ENCODE measurements at regions not wholly inside any gene's neighbourhood (a gene's known extent, or its start where the extent isn't known, plus 50 kb on each side); places are given as distances from the start of the nearest gene placed in this dataset.
"Not testable (repeated sequence)": the region's sequence is repeated elsewhere in the genome, so short reads cannot be mapped to it uniquely, and the experiment has no call there.

DNA sequence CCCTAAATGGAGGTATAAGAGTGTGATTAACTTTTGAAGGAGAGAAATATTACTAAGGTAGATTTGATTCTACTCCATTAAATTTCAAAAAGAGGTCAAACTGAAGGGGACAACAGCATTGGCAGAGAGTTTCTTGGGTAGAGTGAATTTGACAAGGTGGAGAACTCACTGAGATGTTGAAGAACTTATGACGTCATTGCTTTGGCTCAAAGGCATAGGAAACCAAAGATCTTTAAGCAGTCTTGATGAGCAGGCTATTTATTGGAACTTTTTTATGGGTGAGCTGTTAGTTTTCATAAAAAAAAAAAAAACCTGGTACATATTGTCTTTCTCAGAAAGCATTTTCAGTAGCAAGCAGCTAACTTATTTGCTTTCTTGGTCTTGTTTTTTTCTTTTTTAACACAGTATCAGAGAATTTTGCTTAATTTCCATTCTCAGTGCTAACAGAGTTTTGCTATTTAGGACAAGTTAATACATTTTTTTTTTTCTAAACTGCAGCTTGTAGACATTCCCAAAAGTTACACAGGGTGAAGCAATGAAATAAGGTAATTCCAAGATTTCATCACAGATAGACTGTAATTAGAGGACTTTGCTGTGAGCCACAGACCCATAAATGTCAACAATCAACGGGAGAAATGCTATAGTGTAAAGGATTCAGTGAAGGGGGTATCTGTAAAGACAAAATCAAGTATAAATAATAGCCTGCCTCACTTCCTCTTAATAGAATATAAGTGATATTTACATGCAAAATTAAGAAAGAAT, 412.2 kb upstream of the KLHL1 start:
- in situ Hi-C loops (cut with HindIII; ENCODE audit: low sequenced_read_pairs), result no loop called here

DNA sequence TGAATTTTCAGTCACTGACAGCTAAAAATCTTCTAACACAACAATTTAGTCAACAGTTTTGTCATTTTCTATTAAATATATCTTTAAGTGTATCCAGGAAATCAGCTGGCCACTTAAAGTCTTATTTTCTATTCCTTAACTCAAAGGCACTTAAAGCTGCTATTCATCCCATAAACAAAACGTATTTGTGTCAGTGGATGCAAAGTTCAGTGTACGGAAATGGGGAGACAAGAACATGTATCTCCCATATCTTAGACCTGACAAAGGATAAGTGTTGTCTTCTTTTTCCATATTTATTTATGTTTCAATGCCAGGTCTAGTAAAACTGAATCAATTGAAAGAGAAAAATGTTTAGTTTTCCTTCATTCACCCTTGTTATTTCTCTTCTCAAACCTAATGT, 409.8 kb upstream of the KLHL1 start:
- no peak overlapping the region for H3K4me3 ChIP-seq (ENCODE audit: low read depth, low read length)
- no peak for DNase-seq (ENCODE audit: low read depth)
- TF ChIP-seq, protein P1, sequence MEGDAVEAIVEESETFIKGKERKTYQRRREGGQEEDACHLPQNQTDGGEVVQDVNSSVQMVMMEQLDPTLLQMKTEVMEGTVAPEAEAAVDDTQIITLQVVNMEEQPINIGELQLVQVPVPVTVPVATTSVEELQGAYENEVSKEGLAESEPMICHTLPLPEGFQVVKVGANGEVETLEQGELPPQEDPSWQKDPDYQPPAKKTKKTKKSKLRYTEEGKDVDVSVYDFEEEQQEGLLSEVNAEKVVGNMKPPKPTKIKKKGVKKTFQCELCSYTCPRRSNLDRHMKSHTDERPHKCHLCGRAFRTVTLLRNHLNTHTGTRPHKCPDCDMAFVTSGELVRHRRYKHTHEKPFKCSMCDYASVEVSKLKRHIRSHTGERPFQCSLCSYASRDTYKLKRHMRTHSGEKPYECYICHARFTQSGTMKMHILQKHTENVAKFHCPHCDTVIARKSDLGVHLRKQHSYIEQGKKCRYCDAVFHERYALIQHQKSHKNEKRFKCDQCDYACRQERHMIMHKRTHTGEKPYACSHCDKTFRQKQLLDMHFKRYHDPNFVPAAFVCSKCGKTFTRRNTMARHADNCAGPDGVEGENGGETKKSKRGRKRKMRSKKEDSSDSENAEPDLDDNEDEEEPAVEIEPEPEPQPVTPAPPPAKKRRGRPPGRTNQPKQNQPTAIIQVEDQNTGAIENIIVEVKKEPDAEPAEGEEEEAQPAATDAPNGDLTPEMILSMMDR (IDR thresholded peaks at IDR 0.05; ENCODE audit: low read depth, low read length, missing control alignments), result no peak
- in situ Hi-C loops (cut with HindIII; ENCODE audit: low sequenced_read_pairs), result no loop called here

More for the DNA sequence above, 412.2 kb upstream of the KLHL1 start:
- DNase-seq (ENCODE audit: low read depth), result no peak
- TF ChIP-seq, protein P1 (IDR thresholded peaks at IDR 0.05; ENCODE audit: low read depth, low read length, missing control alignments), result no peak
- H3K4me3 ChIP-seq (ENCODE audit: low read depth, low read length), result no peak overlapping the region

DNA sequence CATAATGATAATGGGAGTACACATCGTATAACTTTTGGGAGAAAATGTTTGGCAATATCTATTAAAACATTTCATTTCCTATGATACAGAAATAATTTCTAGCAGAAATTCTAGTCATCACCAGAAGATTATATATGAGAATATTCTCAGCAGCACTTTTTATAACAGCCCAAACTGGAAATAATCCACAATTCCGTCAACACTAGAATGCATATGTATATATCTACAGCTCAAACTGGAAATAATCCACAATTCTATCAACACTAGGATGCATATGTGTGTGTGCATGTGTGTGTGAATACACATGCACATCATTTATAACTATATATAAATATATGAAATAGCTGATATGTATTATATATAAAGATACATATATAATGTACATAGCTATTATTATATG, 408.0 kb upstream of the KLHL1 start:
- in situ Hi-C loops (cut with HindIII; ENCODE audit: low sequenced_read_pairs), result no loop called here
- DNase-seq (ENCODE audit: low read depth), result no peak
- TF ChIP-seq, protein P1 (IDR thresholded peaks at IDR 0.05; ENCODE audit: low read depth, low read length, missing control alignments), result no peak
- no peak overlapping the region for H3K4me3 ChIP-seq (ENCODE audit: low read depth, low read length)

DNA sequence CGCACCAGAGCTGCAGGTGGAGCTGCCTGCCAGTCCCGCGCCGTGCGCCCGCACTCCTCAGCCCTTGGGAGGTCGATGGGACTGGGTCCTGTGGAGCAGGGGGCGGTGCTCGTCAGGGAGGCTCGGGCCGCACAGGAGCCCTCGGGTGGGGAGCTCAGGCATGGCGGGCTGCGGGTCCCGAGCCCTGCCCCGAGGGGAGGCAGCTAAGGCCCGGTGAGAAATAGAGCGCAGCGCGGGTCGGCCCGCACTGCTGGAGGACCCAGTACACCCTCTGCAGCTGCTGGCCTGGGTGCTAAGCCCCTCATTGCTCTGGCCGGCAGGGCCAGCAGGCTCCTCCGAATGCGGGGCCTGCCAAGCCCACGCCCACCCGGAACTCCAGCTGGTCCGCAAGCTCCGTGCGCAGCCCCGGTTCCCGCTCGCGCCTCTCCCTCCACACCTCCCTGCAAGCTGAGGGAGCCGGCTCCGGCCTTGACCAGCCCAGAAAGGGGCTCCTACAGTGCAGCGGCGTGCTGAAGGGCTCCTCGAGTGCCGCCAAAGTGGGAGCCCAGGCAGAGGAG, 403.7 kb upstream of the KLHL1 start:
- DNase-seq (ENCODE audit: low read depth); in situ Hi-C loops (cut with HindIII; ENCODE audit: low sequenced_read_pairs); H3K4me3 ChIP-seq (ENCODE audit: low read depth, low read length): not testable (repeated sequence)

DNA sequence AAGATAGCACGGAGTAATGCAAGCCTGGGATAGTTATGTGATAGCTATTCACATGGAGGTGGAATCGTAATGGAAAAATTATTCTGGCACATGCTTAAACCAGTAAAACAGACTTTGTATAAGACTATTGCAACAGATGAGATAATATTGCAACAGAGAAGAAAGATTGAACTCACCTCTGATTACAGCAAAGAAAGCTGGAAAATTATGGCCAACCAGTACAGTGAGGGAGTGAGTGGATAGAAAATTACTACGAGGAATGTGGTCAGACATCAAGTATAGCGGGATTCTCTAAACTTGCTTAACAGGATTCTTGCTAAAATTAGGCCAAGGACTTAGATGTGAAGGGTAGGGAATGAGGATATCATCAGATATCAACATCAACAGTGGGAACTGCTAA, 397.6 kb upstream of the KLHL1 start:
- no peak for DNase-seq (ENCODE audit: low read depth)
- in situ Hi-C loops (cut with HindIII; ENCODE audit: low sequenced_read_pairs), result no loop called here
- TF ChIP-seq, protein P1 (IDR thresholded peaks at IDR 0.05; ENCODE audit: low read depth, low read length, missing control alignments), result no peak
- no peak overlapping the region for H3K4me3 ChIP-seq (ENCODE audit: low read depth, low read length)

DNA sequence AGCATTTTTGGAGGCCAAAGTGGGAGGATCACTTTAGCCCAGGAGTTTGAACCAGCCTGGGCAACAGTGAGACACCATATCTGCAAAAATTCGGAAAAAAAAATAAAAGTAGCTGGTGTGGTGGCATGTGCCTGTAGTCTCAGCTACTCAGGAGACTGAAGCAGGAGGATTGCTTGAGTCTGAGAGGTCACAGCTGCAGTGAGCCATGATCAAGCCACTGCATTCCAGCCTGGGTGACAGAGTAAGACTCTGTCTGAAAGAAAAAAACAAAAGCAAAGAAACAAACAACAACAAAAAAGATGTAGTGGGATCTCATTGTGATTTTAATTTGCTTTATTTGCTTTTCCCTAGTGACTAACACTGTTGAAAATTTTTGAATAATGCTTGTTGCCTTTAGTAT, 394.7 kb upstream of the KLHL1 start:
- H3K4me3 ChIP-seq (ENCODE audit: low read depth, low read length), result no peak overlapping the region
- in situ Hi-C loops (cut with HindIII; ENCODE audit: low sequenced_read_pairs), result no loop called here
- no peak for DNase-seq (ENCODE audit: low read depth)
- TF ChIP-seq, protein P1 (IDR thresholded peaks at IDR 0.05; ENCODE audit: low read depth, low read length, missing control alignments), result no peak

DNA sequence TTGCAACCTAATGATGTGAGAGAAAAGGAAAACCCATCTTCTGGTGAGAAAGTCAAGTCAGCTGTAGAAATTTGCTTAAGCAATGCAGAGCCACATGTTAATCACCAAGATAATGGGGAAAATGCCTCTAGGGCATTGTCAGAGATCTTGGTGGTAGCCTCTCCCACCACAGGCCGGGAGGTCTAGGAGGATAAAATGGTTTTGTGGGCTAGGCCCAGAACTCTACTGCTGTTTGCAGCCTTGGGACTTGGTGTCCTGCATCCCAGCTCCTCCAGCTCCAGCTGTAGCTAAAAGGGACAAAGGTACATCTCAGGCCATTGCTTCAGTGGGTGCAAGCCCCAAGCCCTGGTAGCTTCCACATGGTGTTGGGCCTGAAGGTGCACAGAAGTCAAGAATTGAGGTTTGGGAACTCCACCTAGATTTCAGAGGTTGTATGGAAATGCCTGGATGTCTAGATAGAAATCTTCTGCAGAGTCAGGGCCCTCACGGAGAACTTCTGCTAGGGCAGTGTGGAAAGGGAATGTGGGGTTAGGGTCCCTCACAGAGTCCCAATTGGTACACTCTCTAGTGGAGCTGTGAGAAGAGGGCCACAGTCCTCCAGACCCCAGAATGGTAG, 382.2 kb upstream of the KLHL1 start:
- in situ Hi-C loops (cut with HindIII; ENCODE audit: low sequenced_read_pairs), result no loop called here
- TF ChIP-seq, protein P1 (IDR thresholded peaks at IDR 0.05; ENCODE audit: low read depth, low read length, missing control alignments), result no peak
- no peak for DNase-seq (ENCODE audit: low read depth)
- H3K4me3 ChIP-seq (ENCODE audit: low read depth, low read length), result no peak overlapping the region

Measured in astrocyte of the cerebellum (primary cell).